ENCODE measurements at regions not wholly inside any gene's neighbourhood (a gene's known extent, or its start where the extent isn't known, plus 50 kb on each side); places are given as distances from the start of the nearest gene placed in this dataset.

- peaks cover 8% of the 10 kb centered on the region for H3K9me3 Mint-ChIP-seq
- no peaks in the 10 kb centered on the region for H3K4me1 Mint-ChIP-seq
- no peak overlapping the region for H3K4me3 Mint-ChIP-seq
- H3K36me3 Mint-ChIP-seq: no peaks in the 10 kb centered on the region
- H3K27ac Mint-ChIP-seq: no peak overlapping the region
- no peak for ATAC-seq
- H3K27me3 Mint-ChIP-seq: no peaks in the 10 kb centered on the region
Observed at GRCh38 chr1:102615896-102616295, 492.4 kb downstream of the COL11A1 start.

- no peak for ATAC-seq
- H3K9me3 Mint-ChIP-seq: no peaks in the 10 kb centered on the region
- no peaks in the 10 kb centered on the region for H3K36me3 Mint-ChIP-seq
- H3K27me3 Mint-ChIP-seq: no peaks in the 10 kb centered on the region
- H3K4me1 Mint-ChIP-seq: no peaks in the 10 kb centered on the region
- H3K4me3 Mint-ChIP-seq: no peak overlapping the region
- no peak overlapping the region for H3K27ac Mint-ChIP-seq
Observed at GRCh38 chr1:102595106-102595505, 513.2 kb downstream of the COL11A1 start.

- Mint-ChIP-seq H3K4me1 (no peaks in the 10 kb centered on the region), H3K27ac (no peak overlapping the region), H3K9me3 (no peaks in the 10 kb centered on the region), H3K36me3 (no peaks in the 10 kb centered on the region), H3K4me3 (no peak overlapping the region), H3K27me3 (no peaks in the 10 kb centered on the region)
- ATAC-seq: no peak
Observed at GRCh38 chr1:102593276-102593675, 515.0 kb downstream of the COL11A1 start.

- Mint-ChIP-seq H3K36me3 (no peaks in the 10 kb centered on the region), H3K4me1 (no peaks in the 10 kb centered on the region), H3K27ac (no peak overlapping the region), H3K4me3 (no peak overlapping the region), H3K9me3 (no peaks in the 10 kb centered on the region), H3K27me3 (no peaks in the 10 kb centered on the region)
- ATAC-seq: no peak
Observed at GRCh38 chr1:102588536-102588935, 519.8 kb downstream of the COL11A1 start.

- Mint-ChIP-seq H3K9me3 (peaks cover 5% of the 10 kb centered on the region), H3K27ac (no peak overlapping the region)
Observed at GRCh38 chr1:102586022-102586421, 522.3 kb downstream of the COL11A1 start.

GRCh38 chr1:102580806-102581205 lies 527.5 kb downstream of the COL11A1 start:
- H3K4me1 Mint-ChIP-seq: no peaks in the 10 kb centered on the region
- H3K4me3 Mint-ChIP-seq: no peak overlapping the region
- no peak for ATAC-seq
- peaks cover 5% of the 10 kb centered on the region for H3K9me3 Mint-ChIP-seq
- H3K27me3 Mint-ChIP-seq: no peaks in the 10 kb centered on the region
- H3K36me3 Mint-ChIP-seq: no peaks in the 10 kb centered on the region
- H3K27ac Mint-ChIP-seq: no peak overlapping the region

More at GRCh38 chr1:102586022-102586421, 522.3 kb downstream of the COL11A1 start:
- H3K36me3 Mint-ChIP-seq: no peaks in the 10 kb centered on the region
- H3K27me3 Mint-ChIP-seq: no peaks in the 10 kb centered on the region
- no peak for ATAC-seq
- no peak overlapping the region for H3K4me3 Mint-ChIP-seq
- H3K4me1 Mint-ChIP-seq: no peaks in the 10 kb centered on the region

GRCh38 chr1:102578804-102579203 lies 529.5 kb downstream of the COL11A1 start:
- Mint-ChIP-seq H3K9me3 (peaks cover 5% of the 10 kb centered on the region), H3K27ac (no peak overlapping the region), H3K4me3 (no peak overlapping the region), H3K27me3 (no peaks in the 10 kb centered on the region), H3K36me3 (no peaks in the 10 kb centered on the region), H3K4me1 (no peaks in the 10 kb centered on the region)
- no peak for ATAC-seq

GRCh38 chr1:102572637-102573036 lies 535.7 kb downstream of the COL11A1 start:
- Mint-ChIP-seq H3K9me3 (no peaks in the 10 kb centered on the region), H3K27me3 (no peaks in the 10 kb centered on the region), H3K4me1 (no peaks in the 10 kb centered on the region), H3K36me3 (no peaks in the 10 kb centered on the region), H3K27ac (no peak overlapping the region), H3K4me3 (no peak overlapping the region)
- ATAC-seq: no peak

GRCh38 chr1:102566182-102566581 lies 542.1 kb downstream of the COL11A1 start:
- H3K27ac Mint-ChIP-seq: no peak overlapping the region
- H3K27me3 Mint-ChIP-seq: no peaks in the 10 kb centered on the region
- no peaks in the 10 kb centered on the region for H3K9me3 Mint-ChIP-seq
- no peak for ATAC-seq
- H3K4me3 Mint-ChIP-seq: no peak overlapping the region
- H3K4me1 Mint-ChIP-seq: no peaks in the 10 kb centered on the region
- no peaks in the 10 kb centered on the region for H3K36me3 Mint-ChIP-seq

- Mint-ChIP-seq H3K27ac (no peak overlapping the region), H3K27me3 (no peaks in the 10 kb centered on the region), H3K4me3 (no peak overlapping the region), H3K36me3 (no peaks in the 10 kb centered on the region), H3K9me3 (peaks cover 6% of the 10 kb centered on the region), H3K4me1 (no peaks in the 10 kb centered on the region)
- ATAC-seq: no peak
Observed at GRCh38 chr1:102562380-102562779, 545.9 kb downstream of the COL11A1 start.

- no peak overlapping the region for H3K4me3 Mint-ChIP-seq
- H3K9me3 Mint-ChIP-seq: peaks cover 18% of the 10 kb centered on the region
- H3K4me1 Mint-ChIP-seq: no peaks in the 10 kb centered on the region
- H3K36me3 Mint-ChIP-seq: no peaks in the 10 kb centered on the region
- ATAC-seq: no peak
- H3K27ac Mint-ChIP-seq: no peak overlapping the region
- H3K27me3 Mint-ChIP-seq: no peaks in the 10 kb centered on the region
Observed at GRCh38 chr1:102550729-102551384, 554.1 kb upstream of the OLFM3 start.

- H3K9me3 Mint-ChIP-seq: peaks cover 6% of the 10 kb centered on the region
- H3K4me1 Mint-ChIP-seq: no peaks in the 10 kb centered on the region
- H3K36me3 Mint-ChIP-seq: no peaks in the 10 kb centered on the region
- H3K4me3 Mint-ChIP-seq: no peak overlapping the region
- H3K27ac Mint-ChIP-seq: no peak overlapping the region
- no peak for ATAC-seq
- H3K27me3 Mint-ChIP-seq: no peaks in the 10 kb centered on the region
Observed at GRCh38 chr1:102546251-102546650, 549.5 kb upstream of the OLFM3 start.

- H3K27ac Mint-ChIP-seq: no peak overlapping the region
- no peaks in the 10 kb centered on the region for H3K36me3 Mint-ChIP-seq
- no peak for ATAC-seq
- H3K27me3 Mint-ChIP-seq: no peaks in the 10 kb centered on the region
- H3K4me1 Mint-ChIP-seq: no peaks in the 10 kb centered on the region
- no peak overlapping the region for H3K4me3 Mint-ChIP-seq
- peaks cover 13% of the 10 kb centered on the region for H3K9me3 Mint-ChIP-seq
Observed at GRCh38 chr1:102535829-102536505, 539.2 kb upstream of the OLFM3 start.

GRCh38 chr1:102531036-102531435 lies 534.3 kb upstream of the OLFM3 start:
- Mint-ChIP-seq H3K4me3 (no peak overlapping the region), H3K27ac (no peak overlapping the region), H3K36me3 (no peaks in the 10 kb centered on the region), H3K4me1 (no peaks in the 10 kb centered on the region), H3K9me3 (peaks cover 9% of the 10 kb centered on the region), H3K27me3 (no peaks in the 10 kb centered on the region)
- no peak for ATAC-seq

- no peaks in the 10 kb centered on the region for H3K4me1 Mint-ChIP-seq
- no peaks in the 10 kb centered on the region for H3K27me3 Mint-ChIP-seq
- peaks cover 6% of the 10 kb centered on the region for H3K9me3 Mint-ChIP-seq
- no peaks in the 10 kb centered on the region for H3K36me3 Mint-ChIP-seq
- H3K4me3 Mint-ChIP-seq: no peak overlapping the region
- H3K27ac Mint-ChIP-seq: no peak overlapping the region
- peak; percentile 34 for ATAC-seq
Observed at GRCh38 chr1:102529446-102529845, 532.7 kb upstream of the OLFM3 start.

GRCh38 chr1:102500758-102501157 lies 504.0 kb upstream of the OLFM3 start:
- Mint-ChIP-seq H3K9me3 (peaks cover 3% of the 10 kb centered on the region), H3K4me1 (no peaks in the 10 kb centered on the region), H3K27me3 (no peaks in the 10 kb centered on the region), H3K27ac (no peak overlapping the region), H3K36me3 (no peaks in the 10 kb centered on the region), H3K4me3 (no peak overlapping the region)
- no peak for ATAC-seq

All from stimulated activated memory B cell treated with anti-CD40 and anti-IgM and Interleukin-4, amounts not matched to agents 10 μg/mL and 1 μg/mL and 100 μg/mL, for 72 hours (primary cell).